Panc1 (cell line): ENCODE measurements at regions not wholly inside any gene's neighbourhood (a gene's known extent, or its start where the extent isn't known, plus 50 kb on each side); places are given as distances from the start of the nearest gene placed in this dataset.

ENCODE experiments used
- POLR2AphosphoS5 ChIP-seq: IDR thresholded peaks from 2 replicates; pipeline ENCODE4 v1.6.1; 2012; ENCODE audit warnings: mild to moderate bottlenecking, low read depth, low read length, moderate library complexity
- SIN3A ChIP-seq: IDR thresholded peaks from 2 replicates; pipeline ENCODE4 v1.6.1; 2012; ENCODE audit warnings: low read depth, mild to moderate bottlenecking, low read length, moderate library complexity, borderline replicate concordance; ENCODE audit not compliant: insufficient read depth
- TCF7L2 ChIP-seq: IDR thresholded peaks from 2 replicates; pipeline ENCODE4 v1.6.1; 2011; ENCODE audit warnings: mild to moderate bottlenecking, low read depth, low read length, inconsistent platforms
- TF ChIP-seq, protein P1 (sequence below): fragments of 450-650 bp; IDR thresholded peaks from 2 replicates; pipeline ENCODE4 v1.5.1; 2017; ENCODE audit warnings: mild to moderate bottlenecking
- TF ChIP-seq, protein P2 (sequence below), 2 experiments: IDR thresholded peaks; 2 replicates each; pipeline ENCODE4 v1.6.1; 2011 to 2012; ENCODE audit warnings: low read depth in 2 of 2, control low read depth in 1 of 2, low read length in 1 of 2, mild to moderate bottlenecking in 1 of 2, moderate library complexity in 1 of 2; ENCODE audit not compliant: insufficient read depth in 1 of 2

DNA sequence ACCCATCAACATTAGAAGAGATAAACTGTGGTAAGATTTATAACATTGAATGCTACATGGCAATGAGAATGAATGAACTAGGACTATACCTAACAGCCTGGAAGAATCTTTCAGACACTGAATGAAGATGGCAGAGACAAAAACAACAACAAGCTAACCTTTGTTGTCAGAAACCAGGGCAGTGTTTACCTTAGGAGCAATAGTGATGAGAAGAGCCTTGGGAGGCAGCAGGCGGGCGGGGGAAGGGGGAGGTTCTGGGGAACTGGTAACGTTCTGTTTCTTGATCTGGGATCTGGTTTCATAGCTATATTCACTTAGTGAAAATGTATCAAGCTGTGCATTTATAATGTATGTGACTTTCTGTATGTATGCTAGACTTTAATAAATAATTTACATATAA is 139.0 kb upstream of the TNRC6C start:
- TF ChIP-seq, protein P1, sequence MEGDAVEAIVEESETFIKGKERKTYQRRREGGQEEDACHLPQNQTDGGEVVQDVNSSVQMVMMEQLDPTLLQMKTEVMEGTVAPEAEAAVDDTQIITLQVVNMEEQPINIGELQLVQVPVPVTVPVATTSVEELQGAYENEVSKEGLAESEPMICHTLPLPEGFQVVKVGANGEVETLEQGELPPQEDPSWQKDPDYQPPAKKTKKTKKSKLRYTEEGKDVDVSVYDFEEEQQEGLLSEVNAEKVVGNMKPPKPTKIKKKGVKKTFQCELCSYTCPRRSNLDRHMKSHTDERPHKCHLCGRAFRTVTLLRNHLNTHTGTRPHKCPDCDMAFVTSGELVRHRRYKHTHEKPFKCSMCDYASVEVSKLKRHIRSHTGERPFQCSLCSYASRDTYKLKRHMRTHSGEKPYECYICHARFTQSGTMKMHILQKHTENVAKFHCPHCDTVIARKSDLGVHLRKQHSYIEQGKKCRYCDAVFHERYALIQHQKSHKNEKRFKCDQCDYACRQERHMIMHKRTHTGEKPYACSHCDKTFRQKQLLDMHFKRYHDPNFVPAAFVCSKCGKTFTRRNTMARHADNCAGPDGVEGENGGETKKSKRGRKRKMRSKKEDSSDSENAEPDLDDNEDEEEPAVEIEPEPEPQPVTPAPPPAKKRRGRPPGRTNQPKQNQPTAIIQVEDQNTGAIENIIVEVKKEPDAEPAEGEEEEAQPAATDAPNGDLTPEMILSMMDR: no peak
- no peak for TF ChIP-seq SIN3A
- TF ChIP-seq POLR2AphosphoS5: no peak
- TF ChIP-seq TCF7L2: no peak
- TF ChIP-seq, protein P2, sequence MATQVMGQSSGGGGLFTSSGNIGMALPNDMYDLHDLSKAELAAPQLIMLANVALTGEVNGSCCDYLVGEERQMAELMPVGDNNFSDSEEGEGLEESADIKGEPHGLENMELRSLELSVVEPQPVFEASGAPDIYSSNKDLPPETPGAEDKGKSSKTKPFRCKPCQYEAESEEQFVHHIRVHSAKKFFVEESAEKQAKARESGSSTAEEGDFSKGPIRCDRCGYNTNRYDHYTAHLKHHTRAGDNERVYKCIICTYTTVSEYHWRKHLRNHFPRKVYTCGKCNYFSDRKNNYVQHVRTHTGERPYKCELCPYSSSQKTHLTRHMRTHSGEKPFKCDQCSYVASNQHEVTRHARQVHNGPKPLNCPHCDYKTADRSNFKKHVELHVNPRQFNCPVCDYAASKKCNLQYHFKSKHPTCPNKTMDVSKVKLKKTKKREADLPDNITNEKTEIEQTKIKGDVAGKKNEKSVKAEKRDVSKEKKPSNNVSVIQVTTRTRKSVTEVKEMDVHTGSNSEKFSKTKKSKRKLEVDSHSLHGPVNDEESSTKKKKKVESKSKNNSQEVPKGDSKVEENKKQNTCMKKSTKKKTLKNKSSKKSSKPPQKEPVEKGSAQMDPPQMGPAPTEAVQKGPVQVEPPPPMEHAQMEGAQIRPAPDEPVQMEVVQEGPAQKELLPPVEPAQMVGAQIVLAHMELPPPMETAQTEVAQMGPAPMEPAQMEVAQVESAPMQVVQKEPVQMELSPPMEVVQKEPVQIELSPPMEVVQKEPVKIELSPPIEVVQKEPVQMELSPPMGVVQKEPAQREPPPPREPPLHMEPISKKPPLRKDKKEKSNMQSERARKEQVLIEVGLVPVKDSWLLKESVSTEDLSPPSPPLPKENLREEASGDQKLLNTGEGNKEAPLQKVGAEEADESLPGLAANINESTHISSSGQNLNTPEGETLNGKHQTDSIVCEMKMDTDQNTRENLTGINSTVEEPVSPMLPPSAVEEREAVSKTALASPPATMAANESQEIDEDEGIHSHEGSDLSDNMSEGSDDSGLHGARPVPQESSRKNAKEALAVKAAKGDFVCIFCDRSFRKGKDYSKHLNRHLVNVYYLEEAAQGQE (IDR thresholded peaks at IDR 0.05; ENCODE audit: insufficient read depth in 1 of 2, low read depth in 2 of 2, low read length in 1 of 2): no peak
